ENCODE measurements at regions not wholly inside any gene's neighbourhood (a gene's known extent, or its start where the extent isn't known, plus 50 kb on each side); places are given as distances from the start of the nearest gene placed in this dataset.

DNA sequence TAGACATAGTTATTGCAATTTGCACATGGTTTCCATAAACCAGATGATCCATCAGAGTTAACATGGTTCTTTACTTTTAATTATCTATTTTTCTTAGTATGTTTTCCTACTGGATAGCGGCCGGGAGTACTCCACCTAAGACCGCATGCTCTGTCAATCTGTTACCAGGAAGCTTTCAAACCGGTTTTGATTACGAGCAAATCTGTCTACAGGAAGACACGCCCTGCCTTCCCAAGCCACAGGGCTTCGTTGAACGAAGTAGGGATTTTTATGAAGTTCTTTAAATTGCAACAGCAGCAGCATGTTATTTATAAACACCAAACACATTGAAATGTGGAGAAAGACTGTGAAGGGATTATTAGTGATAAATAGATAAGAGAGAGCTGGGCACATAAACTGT is 283.3 kb upstream of the ROBO2 start:
- TF ChIP-seq PKNOX1 (IDR thresholded peaks at IDR 0.05) (no peak), POLR2A (IDR thresholded peaks at IDR 0.05; ENCODE audit: low read depth, low read length) (no peak), ZZZ3 (IDR thresholded peaks at IDR 0.05; ENCODE audit: control insufficient read depth, insufficient read length, low read depth) (no peak), KDM1A (IDR thresholded peaks at IDR 0.05; ENCODE audit: borderline replicate concordance) (no peak)
